HepG2 (cell line): ENCODE measurements at regions not wholly inside any gene's neighbourhood (a gene's known extent, or its start where the extent isn't known, plus 50 kb on each side); places are given as distances from the start of the nearest gene placed in this dataset.
"Not testable (repeated sequence)": the region's sequence is repeated elsewhere in the genome, so short reads cannot be mapped to it uniquely, and the experiment has no call there.

ENCODE experiments used
- ATAC-seq: fragments of 200-7000 bp; cut with Tn5 transposase; 3 replicates; pipeline ENCODE4 v1.9.1; 2020; ENCODE audit warnings: mild to moderate bottlenecking, moderate library complexity
- BruUV-seq: library from RNA; stranded (reverse); fragments of 400-500 nt; replicated peaks from 2 replicates; lab custom pipeline; 2021; lab: Mats Ljungman, UMichigan
- CTCF ChIA-PET: fragments of 300-600 bp; formaldehyde crosslinking; extraction: SDS; loops from one replicate; lab custom pipeline; 2021; ENCODE audit warnings: low total read pairs, inconsistent platforms, low intra/inter-chr PET ratio; lab: Yijun Ruan, JAX
- POLR2A ChIA-PET: fragments of 350-600 bp; sonication (Branson Sonifier 250); formaldehyde crosslinking; loops from one replicate; lab custom pipeline; 2020; ENCODE audit warnings: antibody characterized with exemption, inconsistent platforms; lab: Yijun Ruan, JAX
- DNase-seq: peaks from one replicate; pipeline ENCODE4 v3.0.0-alpha.2; 2015; ENCODE audit warnings: low spot score
- FAIRE-seq: peaks from 3 replicates; lab custom pipeline; 2011; peaks lifted over from hg19 to GRCh38; lab: Jason Lieb, UNC
- H2AFZ ChIP-seq: one replicate; pipeline ENCODE4 v1.6.1; 2011; ENCODE audit warnings: low read length, inconsistent platforms
- H3K27ac ChIP-seq: fragments of 300-600 bp; 3 replicates; pipeline ENCODE4 v1.8.0; 2011; ENCODE audit warnings: mixed run types, mild to moderate bottlenecking, mixed read lengths, low read length, inconsistent platforms; ENCODE audit not compliant: insufficient read depth; ENCODE audit errors: extremely low read length
- H3K27me3 ChIP-seq, 2 experiments: fragments of 200-600 bp in 1 of 2; 2 replicates in 1 of 2; 3 replicates in 1 of 2; pipeline versions ENCODE4 v1.6.0 to v1.8.0; 2011; ENCODE audit warnings: low read length in 2 of 2, mild to moderate bottlenecking in 2 of 2, moderate library complexity in 2 of 2, inconsistent platforms in 1 of 2; ENCODE audit not compliant: insufficient read depth in 2 of 2, control insufficient read depth in 1 of 2
- H3K36me3 ChIP-seq, 2 experiments: fragments of 200-600 bp in 1 of 2; replicated peaks in 1 of 2; 2 replicates in 1 of 2; 3 replicates in 1 of 2; pipeline versions ENCODE4 v1.5.1 to v1.8.0; 2011; ENCODE audit warnings: low read length in 2 of 2, inconsistent platforms in 1 of 2; ENCODE audit not compliant: insufficient read depth in 2 of 2, control insufficient read depth in 1 of 2
- H3K4me1 ChIP-seq: 2 replicates; pipeline ENCODE4 v1.5.1; 2012; ENCODE audit warnings: low read length, inconsistent platforms; ENCODE audit not compliant: insufficient read depth
- H3K4me2 ChIP-seq: 2 replicates; pipeline ENCODE4 v1.6.0; 2011; ENCODE audit warnings: low read depth, low read length, inconsistent platforms
- H3K4me3 ChIP-seq, 3 experiments: fragments of 200-600 bp in 1 of 3; sonication (generic), shearing (Covaris generic) in 1 of 3; replicated peaks in 1 of 3; 2 replicates each; pipeline ENCODE4 v1.5.1; 2011 to 2016; ENCODE audit warnings: low read length in 3 of 3, inconsistent platforms in 2 of 3, low read depth in 2 of 3, mild to moderate bottlenecking in 2 of 3, control low read depth in 1 of 3, mixed read lengths in 1 of 3; ENCODE audit not compliant: insufficient read depth in 1 of 3
- H3K79me2 ChIP-seq: one replicate; pipeline ENCODE4 v1.6.1; 2011; ENCODE audit warnings: low read length, inconsistent platforms; ENCODE audit not compliant: insufficient read depth
- H3K9ac ChIP-seq: 2 replicates; pipeline ENCODE4 v1.6.0; 2011; ENCODE audit warnings: mild to moderate bottlenecking, low read depth, low read length, inconsistent platforms; ENCODE audit not compliant: insufficient read depth
- H3K9me3 ChIP-seq: 2 replicates; pipeline ENCODE4 v1.5.1; 2012; ENCODE audit warnings: mild to moderate bottlenecking, low read length
- H4K20me1 ChIP-seq: 2 replicates; pipeline ENCODE4 v1.6.0; 2011; ENCODE audit warnings: inconsistent platforms, mild to moderate bottlenecking, low read length, moderate library complexity; ENCODE audit not compliant: insufficient read depth
- CEBPB ChIP-seq: IDR thresholded peaks from 2 replicates; pipeline ENCODE4 v1.6.1; 2011; ENCODE audit warnings: low read depth, low read length, improper control_type of control experiment, borderline replicate concordance
- MBNL3 ChIP-seq: fragments of 250-450 bp; sonication (Bioruptor Pico); conservative IDR thresholded peaks from 2 replicates; pipeline ENCODE4 v1.8.0; 2022; ENCODE audit warnings: mild to moderate bottlenecking, inconsistent platforms
- NFYB ChIP-seq: sonication (generic); formaldehyde crosslinking; IDR thresholded peaks from 2 replicates; pipeline ENCODE4 v1.4.0; 2020; ENCODE audit warnings: missing genetic modification reagents
- PCBP2 ChIP-seq: fragments of 200-400 bp; formaldehyde crosslinking; optimal IDR thresholded peaks from 2 replicates; pipeline ENCODE3; 2018; ENCODE audit warnings: low read length, low read depth; ENCODE audit not compliant: poor library complexity, severe bottlenecking
- ZNF317 ChIP-seq: sonication (generic); formaldehyde crosslinking; IDR thresholded peaks from 2 replicates; pipeline ENCODE4 v1.5.0; 2020; ENCODE audit warnings: mild to moderate bottlenecking, missing genetic modification reagents
- WGBS: methylation state at CpG from one replicate; pipeline ENCODE4 v1.1.6; 2017; ENCODE audit warnings: low lambda C conversion rate; 5-methylcytosine and 5-hydroxymethylcytosine counted together
- in situ Hi-C: cut with HindIII; loops from 2 replicates; pipeline ENCODE4 v1.10.0; 2017; ENCODE audit warnings: low pct_unique_long_range_greater_than_20kb; ENCODE audit not compliant: extremely low pct_ligation_motif_present
- intact Hi-C: fragments of 100-400 bp; cut with micrococcal nuclease; formaldehyde crosslinking; loops from one replicate; pipeline ENCODE4 v1.10.0; 2022; ENCODE audit not compliant: unreplicated experiment

- H4K20me1 ChIP-seq, H3K27ac ChIP-seq, H3K4me3 ChIP-seq, H3K4me2 ChIP-seq, FAIRE-seq, DNase-seq, intact Hi-C loops, H2AFZ ChIP-seq, H3K9ac ChIP-seq, H3K9me3 ChIP-seq, H3K36me3 ChIP-seq, POLR2A ChIA-PET, H3K79me2 ChIP-seq, CTCF ChIA-PET, in situ Hi-C loops, BruUV-seq, ATAC-seq, H3K4me1 ChIP-seq: not testable (repeated sequence)
- H3K27me3 ChIP-seq, result peaks cover 0 to 17% of the 10 kb centered on the region in 2 experiments; a peak in 3 of 5 replicates
- TF ChIP-seq CEBPB, result peak; percentile 38; the same call in 1 of the 2 replicates
- 25% methylated on average over 7 of the region's 7 CpGs for WGBS
Observed at GRCh38 chr17:27950225-27950624, 57.1 kb upstream of the LYRM9 start.

GRCh38 chr17:27950995-27951394, 57.8 kb upstream of the LYRM9 start:
- no peak for DNase-seq
- POLR2A ChIA-PET, result no interaction called here
- H3K4me1 ChIP-seq, result no peaks in the 10 kb centered on the region
- no peaks in the 10 kb centered on the region for H3K79me2 ChIP-seq
- TF ChIP-seq NFYB (CRISPR knock-in tag) (no peak), PCBP2 (no peak), ZNF317 (CRISPR knock-in tag) (no peak), MBNL3 (CRISPR knock-in tag) (no peak)
- no peak overlapping the region for H3K4me3 ChIP-seq
- no TSS peak for BruUV-seq
- ATAC-seq, result no peak
- no peak overlapping the region for H3K9ac ChIP-seq
- no peak overlapping the region for H3K4me2 ChIP-seq
- CTCF ChIA-PET, result no interaction called here
- H3K27me3 ChIP-seq, result peaks cover 0 to 19% of the 10 kb centered on the region in 2 experiments; a peak in 3 of 5 replicates
- no peaks in the 10 kb centered on the region for H3K9me3 ChIP-seq
- no peaks in the 10 kb centered on the region for H3K36me3 ChIP-seq
- H4K20me1 ChIP-seq, result no peaks in the 10 kb centered on the region
- in situ Hi-C loops, result no loop called here
- intact Hi-C loops, result no loop called here
- FAIRE-seq, result no peak
- H2AFZ ChIP-seq, result no peak overlapping the region
- 4% methylated on average over 5 of the region's 5 CpGs for WGBS
- no peak overlapping the region for H3K27ac ChIP-seq
